MM.1S (cell line): ENCODE measurements at regions not wholly inside any gene's neighbourhood (a gene's known extent, or its start where the extent isn't known, plus 50 kb on each side); places are given as distances from the start of the nearest gene placed in this dataset.

Source experiments
- DNase-seq: peaks from one replicate; pipeline ENCODE4 v3.0.0-alpha.2; 2015
- H2AFZ ChIP-seq: fragments of 300-600 bp; sonication (generic); 2 replicates; pipeline ENCODE4 v1.6.0; 2016; ENCODE audit warnings: antibody characterized with exemption, low read length
- H3F3A ChIP-seq: fragments of 300-600 bp; sonication (generic); 2 replicates; pipeline ENCODE4 v1.6.1; 2016; ENCODE audit warnings: mild to moderate bottlenecking, antibody characterized with exemption, low read length, moderate library complexity, mixed read lengths; ENCODE audit not compliant: insufficient read depth
- H3K27ac ChIP-seq: fragments of 300-600 bp; sonication (generic); 2 replicates; pipeline ENCODE4 v1.5.1; 2016; ENCODE audit warnings: mild to moderate bottlenecking, low read length
- H3K27me3 ChIP-seq: fragments of 300-600 bp; sonication (generic); replicated peaks from 2 replicates; pipeline ENCODE4 v1.6.0; 2016; ENCODE audit warnings: low read length; ENCODE audit not compliant: insufficient read depth
- H3K36me3 ChIP-seq: fragments of 300-600 bp; sonication (generic); replicated peaks from 2 replicates; pipeline ENCODE4 v1.6.1; 2016; ENCODE audit warnings: mild to moderate bottlenecking, low read length, mixed read lengths; ENCODE audit not compliant: insufficient read depth
- H3K4me1 ChIP-seq: fragments of 300-600 bp; sonication (generic); 2 replicates; pipeline ENCODE4 v1.6.1; 2016; ENCODE audit warnings: low read length, mixed read lengths
- H3K4me2 ChIP-seq: fragments of 300-600 bp; sonication (generic); 2 replicates; pipeline ENCODE4 v1.6.0; 2016; ENCODE audit warnings: low read depth, low read length
- H3K4me3 ChIP-seq: fragments of 300-600 bp; sonication (generic); 2 replicates; pipeline ENCODE4 v1.5.1; 2016; ENCODE audit warnings: low read length, mixed read lengths
- H3K79me2 ChIP-seq: fragments of 300-600 bp; sonication (generic); 2 replicates; pipeline ENCODE4 v1.6.1; 2016; ENCODE audit warnings: mixed run types, low read length, mixed read lengths
- H3K9ac ChIP-seq: fragments of 300-600 bp; sonication (generic); 2 replicates; pipeline ENCODE4 v1.6.1; 2016; ENCODE audit warnings: low read length, mixed read lengths
- H3K9me2 ChIP-seq: fragments of 300-600 bp; sonication (generic); replicated peaks from 2 replicates; pipeline ENCODE4 v1.6.1; 2016; ENCODE audit warnings: mild to moderate bottlenecking, low read length, mixed read lengths; ENCODE audit not compliant: insufficient read depth
- H3K9me3 ChIP-seq: fragments of 300-600 bp; sonication (generic); replicated peaks from 2 replicates; pipeline ENCODE4 v1.6.1; 2016; ENCODE audit warnings: mild to moderate bottlenecking, low read length, mixed read lengths; ENCODE audit not compliant: insufficient read depth
- H4K20me1 ChIP-seq: fragments of 300-600 bp; sonication (generic); 2 replicates; pipeline ENCODE4 v1.6.1; 2016; ENCODE audit warnings: mild to moderate bottlenecking, low read length, moderate library complexity, mixed read lengths; ENCODE audit not compliant: insufficient read depth
- CTCF ChIP-seq: fragments of 300-600 bp; sonication (generic); IDR thresholded peaks from 2 replicates; pipeline ENCODE4 v1.5.1; 2016; ENCODE audit warnings: antibody characterized with exemption, low read length, mixed read lengths
- EZH2 ChIP-seq: fragments of 300-600 bp; sonication (generic); optimal IDR thresholded peaks from 2 replicates; pipeline ENCODE3; 2017; ENCODE audit warnings: low read depth, mild to moderate bottlenecking, antibody characterized with exemption, low read length, mixed read lengths
- EZH2phosphoT487 ChIP-seq: fragments of 300-600 bp; sonication (generic); IDR thresholded peaks from 2 replicates; pipeline ENCODE4 v1.6.1; 2018; ENCODE audit warnings: antibody characterized with exemption, low read length

DNA sequence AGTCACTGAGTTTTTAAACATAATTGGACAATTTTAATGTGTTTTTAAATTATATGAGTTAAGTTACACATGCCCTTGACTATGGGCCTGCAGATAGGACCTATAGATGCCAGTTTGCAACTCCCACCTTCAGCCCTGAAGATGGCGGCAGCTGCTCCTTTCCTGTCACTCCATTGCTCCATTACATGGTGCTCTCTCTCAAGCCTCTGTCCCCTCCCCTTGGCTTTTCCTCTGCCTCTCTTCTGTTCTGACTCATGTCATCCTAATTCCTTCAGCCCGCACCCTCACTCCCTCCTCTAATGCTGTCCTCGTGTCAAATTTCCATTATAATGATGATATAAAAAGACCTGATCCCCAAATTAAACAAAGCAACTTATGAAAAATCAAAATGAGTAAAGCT is 133.7 kb upstream of the HNRNPA3 start:
- Histone ChIP-seq H3K9ac (no peak overlapping the region), H4K20me1 (no peaks in the 10 kb centered on the region), H3F3A (no peaks in the 10 kb centered on the region), H3K9me3 (no peaks in the 10 kb centered on the region), H3K36me3 (no peaks in the 10 kb centered on the region), H3K4me2 (no peak overlapping the region), H3K9me2 (no peaks in the 10 kb centered on the region), H2AFZ (no peak overlapping the region), H3K4me3 (no peak overlapping the region), H3K27me3 (no peaks in the 10 kb centered on the region), H3K4me1 (no peaks in the 10 kb centered on the region), H3K79me2 (no peaks in the 10 kb centered on the region), H3K27ac (no peak overlapping the region)
- DNase-seq: no peak
- no peak for TF ChIP-seq EZH2
- no peak for TF ChIP-seq CTCF
- no peak for TF ChIP-seq EZH2phosphoT487

- no peak for TF ChIP-seq EZH2phosphoT487
- TF ChIP-seq EZH2: no peak
- TF ChIP-seq CTCF: no peak
- H3K9me2 ChIP-seq: no peaks in the 10 kb centered on the region
- DNase-seq: no peak
- no peak overlapping the region for H3K9ac ChIP-seq
- H3K4me1 ChIP-seq: no peaks in the 10 kb centered on the region
- H3K79me2 ChIP-seq: no peaks in the 10 kb centered on the region
- H3K27ac ChIP-seq: no peak overlapping the region
- H3K4me3 ChIP-seq: no peak overlapping the region
- H3K27me3 ChIP-seq: no peaks in the 10 kb centered on the region
- H3K4me2 ChIP-seq: no peak overlapping the region
- no peak overlapping the region for H2AFZ ChIP-seq
- no peaks in the 10 kb centered on the region for H3K9me3 ChIP-seq
- H4K20me1 ChIP-seq: no peaks in the 10 kb centered on the region
- no peaks in the 10 kb centered on the region for H3F3A ChIP-seq
- H3K36me3 ChIP-seq: no peaks in the 10 kb centered on the region
Measured at GRCh38 chr2:177080746-177081284, 131.8 kb upstream of the HNRNPA3 start.

GRCh38 chr2:177084607-177085006 is 128.0 kb upstream of the HNRNPA3 start:
- no peaks in the 10 kb centered on the region for H3K27me3 ChIP-seq

More at GRCh38 chr2:177084607-177085006, 128.0 kb upstream of the HNRNPA3 start:
- H3K4me1 ChIP-seq: no peaks in the 10 kb centered on the region
- H3K79me2 ChIP-seq: no peaks in the 10 kb centered on the region
- H2AFZ ChIP-seq: no peak overlapping the region
- TF ChIP-seq EZH2phosphoT487: no peak
- TF ChIP-seq CTCF: no peak
- no peak for TF ChIP-seq EZH2
- H3K27ac ChIP-seq: no peak overlapping the region
- no peaks in the 10 kb centered on the region for H3K9me2 ChIP-seq
- no peak overlapping the region for H3K4me3 ChIP-seq
- no peak overlapping the region for H3K9ac ChIP-seq
- DNase-seq: no peak
- H3F3A ChIP-seq: no peaks in the 10 kb centered on the region
- H3K4me2 ChIP-seq: no peak overlapping the region
- H3K9me3 ChIP-seq: no peaks in the 10 kb centered on the region
- H4K20me1 ChIP-seq: no peaks in the 10 kb centered on the region
- H3K36me3 ChIP-seq: no peaks in the 10 kb centered on the region
